ENCODE measurements at regions not wholly inside any gene's neighbourhood (a gene's known extent, or its start where the extent isn't known, plus 50 kb on each side); places are given as distances from the start of the nearest gene placed in this dataset.

DNA sequence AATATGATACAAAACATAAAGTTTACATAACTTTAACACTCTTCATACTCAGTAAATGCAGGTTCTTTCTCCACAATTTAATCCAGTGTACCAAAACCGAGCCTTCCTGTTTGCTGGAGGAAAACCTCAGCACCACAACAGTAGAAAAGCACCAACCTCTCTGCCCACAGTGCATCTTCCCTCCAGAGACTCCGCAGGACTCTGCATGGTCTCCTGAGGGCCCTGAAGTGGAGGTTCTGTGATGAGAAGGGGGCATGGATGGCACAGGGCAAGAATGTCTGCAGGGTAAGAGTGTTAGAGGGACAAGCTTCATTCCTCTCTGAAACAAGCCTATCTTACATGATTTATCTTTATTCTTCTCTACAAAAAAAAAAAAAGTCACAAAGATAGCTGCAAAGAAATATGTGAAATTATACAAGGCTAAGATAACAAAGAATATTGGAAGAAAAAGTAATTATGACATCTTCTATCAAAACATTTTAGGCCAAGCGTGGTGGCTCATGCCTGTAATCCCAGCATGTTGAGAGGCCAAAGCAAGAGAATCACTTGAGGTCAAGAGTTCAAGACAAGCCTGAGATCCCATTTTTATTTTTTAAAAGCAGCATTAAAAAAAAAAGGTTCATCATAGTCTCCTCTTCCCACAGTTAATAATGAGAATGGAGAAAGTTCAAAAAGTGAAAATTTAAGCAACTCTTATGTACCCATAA is 102.0 kb downstream of the VPREB1 start:
- DNase-seq (ENCODE audit: low spot score) (no peak), ATAC-seq (ENCODE audit: low read depth) (no peak)
- no peak for TF ChIP-seq CTCF (IDR thresholded peaks at IDR 0.05; ENCODE audit: poor library complexity, severe bottlenecking)
- Histone ChIP-seq H3K4me3 (ENCODE audit: severe bottlenecking) (no peak overlapping the region), H3K27me3 (ENCODE audit: insufficient read depth, poor library complexity, severe bottlenecking) (peaks cover 9% of the 10 kb centered on the region), H3K4me1 (ENCODE audit: insufficient read depth, poor library complexity, severe bottlenecking) (no peaks in the 10 kb centered on the region), H3K36me3 (ENCODE audit: low read depth) (no peaks in the 10 kb centered on the region), H3K27ac (ENCODE audit: poor library complexity, severe bottlenecking) (no peak overlapping the region), H3K9me3 (ENCODE audit: severe bottlenecking) (peaks cover 2% of the 10 kb centered on the region)

GRCh38 chr22:22348127-22348814 is 103.7 kb downstream of the VPREB1 start:
- no peak for DNase-seq (ENCODE audit: low spot score)
- peaks cover 9% of the 10 kb centered on the region for H3K27me3 ChIP-seq (ENCODE audit: insufficient read depth, poor library complexity, severe bottlenecking)
- peaks cover 2% of the 10 kb centered on the region for H3K9me3 ChIP-seq (ENCODE audit: severe bottlenecking)
- no peak for ATAC-seq (ENCODE audit: low read depth)
- peak; percentile 16 for TF ChIP-seq CTCF (IDR thresholded peaks at IDR 0.05; ENCODE audit: poor library complexity, severe bottlenecking)
- no peak overlapping the region for H3K27ac ChIP-seq (ENCODE audit: poor library complexity, severe bottlenecking)
- no peaks in the 10 kb centered on the region for H3K36me3 ChIP-seq (ENCODE audit: low read depth)
- H3K4me3 ChIP-seq (ENCODE audit: severe bottlenecking) = no peak overlapping the region
- H3K4me1 ChIP-seq (ENCODE audit: insufficient read depth, poor library complexity, severe bottlenecking) = no peaks in the 10 kb centered on the region

DNA sequence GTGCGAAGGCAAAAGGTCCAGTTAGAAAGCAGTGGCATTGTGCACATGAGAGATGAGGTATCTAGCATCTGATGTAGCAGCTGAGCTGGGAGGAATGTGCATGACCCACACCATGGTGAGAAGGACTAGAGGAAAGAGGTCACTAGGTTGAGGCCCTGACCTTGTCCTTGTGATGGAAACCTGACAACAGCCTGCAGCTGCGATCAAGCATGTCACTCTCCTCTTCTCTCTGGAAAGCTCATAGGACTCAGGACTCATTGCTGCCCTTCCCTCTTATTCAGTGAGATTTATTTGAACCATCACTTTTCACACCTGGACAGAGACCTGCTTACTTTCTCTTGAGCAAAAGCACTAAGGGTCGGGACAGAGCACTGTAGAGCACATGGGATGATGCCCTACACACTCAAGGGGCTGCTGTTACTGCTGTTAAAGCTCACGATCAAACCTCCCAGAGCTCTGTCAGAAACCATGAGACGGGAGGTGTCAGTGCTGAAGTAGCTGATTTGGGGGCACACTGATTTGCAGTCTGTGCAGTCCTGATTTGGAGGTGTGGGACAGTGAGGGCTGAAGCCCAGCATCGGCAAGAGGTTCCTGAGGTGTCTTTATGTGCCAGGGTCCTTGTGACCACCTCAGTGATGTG is 104.3 kb downstream of the VPREB1 start:
- Histone ChIP-seq H3K4me3 (ENCODE audit: severe bottlenecking) (no peak overlapping the region), H3K9me3 (ENCODE audit: severe bottlenecking) (peaks cover 2% of the 10 kb centered on the region), H3K27me3 (ENCODE audit: insufficient read depth, poor library complexity, severe bottlenecking) (peaks cover 9% of the 10 kb centered on the region), H3K4me1 (ENCODE audit: insufficient read depth, poor library complexity, severe bottlenecking) (no peaks in the 10 kb centered on the region), H3K36me3 (ENCODE audit: low read depth) (no peaks in the 10 kb centered on the region), H3K27ac (ENCODE audit: poor library complexity, severe bottlenecking) (no peak overlapping the region)
- no peak for DNase-seq (ENCODE audit: low spot score)
- no peak for TF ChIP-seq CTCF (IDR thresholded peaks at IDR 0.05; ENCODE audit: poor library complexity, severe bottlenecking)
- no peak for ATAC-seq (ENCODE audit: low read depth)

- H3K27ac ChIP-seq (ENCODE audit: poor library complexity, severe bottlenecking) = no peak overlapping the region
- ATAC-seq (ENCODE audit: low read depth) (no peak), DNase-seq (ENCODE audit: low spot score) (no peak)
- H3K4me3 ChIP-seq (ENCODE audit: severe bottlenecking) = no peak overlapping the region
- peaks cover 2% of the 10 kb centered on the region for H3K9me3 ChIP-seq (ENCODE audit: severe bottlenecking)
- H3K27me3 ChIP-seq (ENCODE audit: insufficient read depth, poor library complexity, severe bottlenecking) = peaks cover 9% of the 10 kb centered on the region
- TF ChIP-seq CTCF (IDR thresholded peaks at IDR 0.05; ENCODE audit: poor library complexity, severe bottlenecking) = no peak
- no peaks in the 10 kb centered on the region for H3K36me3 ChIP-seq (ENCODE audit: low read depth)
- H3K4me1 ChIP-seq (ENCODE audit: insufficient read depth, poor library complexity, severe bottlenecking) = no peaks in the 10 kb centered on the region
These were observed 104.9 kb downstream of the VPREB1 start for GRCh38 chr22:22349455-22349836.

Measured in RWPE2 (cell line).